AG09309 (cell line): ENCODE measurements at regions not wholly inside any gene's neighbourhood (a gene's known extent, or its start where the extent isn't known, plus 50 kb on each side); places are given as distances from the start of the nearest gene placed in this dataset.

ENCODE experiments used
- DNase-seq: peaks from one replicate; pipeline ENCODE4 v3.0.0-alpha.2; 2010; ENCODE audit warnings: low read depth
- H3K4me3 ChIP-seq: 2 replicates; pipeline ENCODE4 v1.5.1; 2011; ENCODE audit warnings: mild to moderate bottlenecking, low read depth, low read length, moderate library complexity; ENCODE audit not compliant: control insufficient read depth
- CTCF ChIP-seq: IDR thresholded peaks from 2 replicates; pipeline ENCODE4 v1.5.1; 2011; ENCODE audit warnings: mild to moderate bottlenecking, low read depth, low read length, inconsistent platforms; ENCODE audit not compliant: insufficient read depth, control insufficient read depth; ENCODE audit errors: missing control alignments

GRCh38 chr3:88000853-88001252 is 58.0 kb downstream of the CGGBP1 start:
- peak overlapping the region; percentile 15 for H3K4me3 ChIP-seq
- TF ChIP-seq CTCF = no peak
- no peak for DNase-seq

GRCh38 chr3:87997966-87998365 is 60.8 kb downstream of the CGGBP1 start:
- no peak for DNase-seq
- no peak overlapping the region for H3K4me3 ChIP-seq
- no peak for TF ChIP-seq CTCF

GRCh38 chr3:87997298-87997697 is 61.5 kb downstream of the CGGBP1 start:
- no peak overlapping the region for H3K4me3 ChIP-seq
- DNase-seq = no peak
- TF ChIP-seq CTCF = no peak

GRCh38 chr3:87996882-87997281 is 61.9 kb downstream of the CGGBP1 start:
- H3K4me3 ChIP-seq = no peak overlapping the region
- no peak for DNase-seq
- TF ChIP-seq CTCF = no peak

GRCh38 chr3:87993566-87993965 is 65.2 kb downstream of the CGGBP1 start:
- no peak overlapping the region for H3K4me3 ChIP-seq
- TF ChIP-seq CTCF = no peak
- DNase-seq = no peak

- H3K4me3 ChIP-seq = no peak overlapping the region
- DNase-seq = no peak
- no peak for TF ChIP-seq CTCF
These were observed 70.9 kb downstream of the CGGBP1 start for GRCh38 chr3:87987952-87988351.

- no peak for DNase-seq
- TF ChIP-seq CTCF = no peak
- no peak overlapping the region for H3K4me3 ChIP-seq
These were observed 76.4 kb downstream of the CGGBP1 start for GRCh38 chr3:87982421-87982820.
